ENCODE measurements at regions not wholly inside any gene's neighbourhood (a gene's known extent, or its start where the extent isn't known, plus 50 kb on each side); places are given as distances from the start of the nearest gene placed in this dataset.

- H3K79me2 ChIP-seq (ENCODE audit: insufficient read depth, low read length) = no peaks in the 10 kb centered on the region
- H3K4me2 ChIP-seq (ENCODE audit: insufficient read depth, low read length) = no peak overlapping the region
Observed at GRCh38 chr15:35195031-35195430, 109.9 kb upstream of the NANOGP8 start.

GRCh38 chr15:35194296-35194695 is 109.2 kb upstream of the NANOGP8 start:
- no peak overlapping the region for H3K27ac ChIP-seq (ENCODE audit: low read length)
- no peak for DNase-seq
- no peak for TF ChIP-seq CTCF (IDR thresholded peaks at IDR 0.05; ENCODE audit: borderline replicate concordance, extremely low read depth, low read length, poor library complexity, severe bottlenecking)
- no peak for TF ChIP-seq EZH2 (IDR thresholded peaks at IDR 0.05; ENCODE audit: borderline replicate concordance, low read depth, low read length, severe bottlenecking)

More at GRCh38 chr15:35195031-35195430, 109.9 kb upstream of the NANOGP8 start:
- H3K9me3 ChIP-seq (ENCODE audit: insufficient read depth, low read length, severe bottlenecking) = no peaks in the 10 kb centered on the region
- no peak overlapping the region for H3K27ac ChIP-seq (ENCODE audit: low read length)
- DNase-seq (no peak), ATAC-seq (ENCODE audit: insufficient read depth, low read depth) (no peak)
- H3K36me3 ChIP-seq (ENCODE audit: insufficient read depth, low read length) = no peaks in the 10 kb centered on the region
- no peak overlapping the region for H3K9ac ChIP-seq (ENCODE audit: low read depth, low read length)
- H3K27me3 ChIP-seq (ENCODE audit: insufficient read depth, low read length, poor library complexity) = no peaks in the 10 kb centered on the region
- no peak overlapping the region for H3K4me3 ChIP-seq (ENCODE audit: low read depth in 1 of 2, low read length in 2 of 2)
- TF ChIP-seq EZH2 (IDR thresholded peaks at IDR 0.05; ENCODE audit: borderline replicate concordance, low read depth, low read length, severe bottlenecking) (no peak), CTCF (IDR thresholded peaks at IDR 0.05; ENCODE audit: borderline replicate concordance, extremely low read depth, low read length, poor library complexity, severe bottlenecking) (no peak)
- no peaks in the 10 kb centered on the region for H4K20me1 ChIP-seq (ENCODE audit: insufficient read depth, low read length)
- no peaks in the 10 kb centered on the region for H3K4me1 ChIP-seq (ENCODE audit: insufficient read depth, low read length)
- H2AFZ ChIP-seq (ENCODE audit: low read depth, low read length) = no peak overlapping the region

GRCh38 chr15:35191783-35192182 is 106.7 kb upstream of the NANOGP8 start:
- DNase-seq (no peak), ATAC-seq (ENCODE audit: insufficient read depth, low read depth) (no peak)
- Histone ChIP-seq H3K27me3 (ENCODE audit: insufficient read depth, low read length, poor library complexity) (no peaks in the 10 kb centered on the region), H3K9ac (ENCODE audit: low read depth, low read length) (no peak overlapping the region), H2AFZ (ENCODE audit: low read depth, low read length) (no peak overlapping the region), H3K4me1 (ENCODE audit: insufficient read depth, low read length) (no peaks in the 10 kb centered on the region), H3K27ac (ENCODE audit: low read length) (no peak overlapping the region), H4K20me1 (ENCODE audit: insufficient read depth, low read length) (no peaks in the 10 kb centered on the region), H3K9me3 (ENCODE audit: insufficient read depth, low read length, severe bottlenecking) (no peaks in the 10 kb centered on the region), H3K36me3 (ENCODE audit: insufficient read depth, low read length) (no peaks in the 10 kb centered on the region), H3K79me2 (ENCODE audit: insufficient read depth, low read length) (no peaks in the 10 kb centered on the region), H3K4me3 (ENCODE audit: low read depth in 1 of 2, low read length in 2 of 2) (no peak overlapping the region), H3K4me2 (ENCODE audit: insufficient read depth, low read length) (no peak overlapping the region)
- TF ChIP-seq CTCF (IDR thresholded peaks at IDR 0.05; ENCODE audit: borderline replicate concordance, extremely low read depth, low read length, poor library complexity, severe bottlenecking) (no peak), EZH2 (IDR thresholded peaks at IDR 0.05; ENCODE audit: borderline replicate concordance, low read depth, low read length, severe bottlenecking) (no peak)

More at GRCh38 chr15:35194296-35194695, 109.2 kb upstream of the NANOGP8 start:
- H3K36me3 ChIP-seq (ENCODE audit: insufficient read depth, low read length) = no peaks in the 10 kb centered on the region
- ATAC-seq (ENCODE audit: insufficient read depth, low read depth) = no peak
- no peaks in the 10 kb centered on the region for H3K27me3 ChIP-seq (ENCODE audit: insufficient read depth, low read length, poor library complexity)
- no peak overlapping the region for H3K4me3 ChIP-seq (ENCODE audit: low read depth in 1 of 2, low read length in 2 of 2)
- H3K4me1 ChIP-seq (ENCODE audit: insufficient read depth, low read length) = no peaks in the 10 kb centered on the region
- H4K20me1 ChIP-seq (ENCODE audit: insufficient read depth, low read length) = no peaks in the 10 kb centered on the region
- H3K9ac ChIP-seq (ENCODE audit: low read depth, low read length) = no peak overlapping the region
- H3K9me3 ChIP-seq (ENCODE audit: insufficient read depth, low read length, severe bottlenecking) = no peaks in the 10 kb centered on the region
- H3K4me2 ChIP-seq (ENCODE audit: insufficient read depth, low read length) = no peak overlapping the region
- H3K79me2 ChIP-seq (ENCODE audit: insufficient read depth, low read length) = no peaks in the 10 kb centered on the region
- no peak overlapping the region for H2AFZ ChIP-seq (ENCODE audit: low read depth, low read length)

- H3K9ac ChIP-seq (ENCODE audit: low read depth, low read length) = no peak overlapping the region
- H3K9me3 ChIP-seq (ENCODE audit: insufficient read depth, low read length, severe bottlenecking) = no peaks in the 10 kb centered on the region
- TF ChIP-seq EZH2 (IDR thresholded peaks at IDR 0.05; ENCODE audit: borderline replicate concordance, low read depth, low read length, severe bottlenecking) (no peak), CTCF (IDR thresholded peaks at IDR 0.05; ENCODE audit: borderline replicate concordance, extremely low read depth, low read length, poor library complexity, severe bottlenecking) (no peak)
- H3K27ac ChIP-seq (ENCODE audit: low read length) = no peak overlapping the region
- no peaks in the 10 kb centered on the region for H4K20me1 ChIP-seq (ENCODE audit: insufficient read depth, low read length)
- H3K36me3 ChIP-seq (ENCODE audit: insufficient read depth, low read length) = no peaks in the 10 kb centered on the region
- H3K4me3 ChIP-seq (ENCODE audit: low read depth in 1 of 2, low read length in 2 of 2) = no peak overlapping the region
- no peaks in the 10 kb centered on the region for H3K27me3 ChIP-seq (ENCODE audit: insufficient read depth, low read length, poor library complexity)
- H3K4me1 ChIP-seq (ENCODE audit: insufficient read depth, low read length) = no peaks in the 10 kb centered on the region
- ATAC-seq (ENCODE audit: insufficient read depth, low read depth) (no peak), DNase-seq (no peak)
- H3K79me2 ChIP-seq (ENCODE audit: insufficient read depth, low read length) = no peaks in the 10 kb centered on the region
- no peak overlapping the region for H3K4me2 ChIP-seq (ENCODE audit: insufficient read depth, low read length)
- H2AFZ ChIP-seq (ENCODE audit: low read depth, low read length) = no peak overlapping the region
Observed at GRCh38 chr15:35186346-35186745, 101.3 kb upstream of the NANOGP8 start.
